ENCODE measurements at regions not wholly inside any gene's neighbourhood (a gene's known extent, or its start where the extent isn't known, plus 50 kb on each side); places are given as distances from the start of the nearest gene placed in this dataset.

DNA sequence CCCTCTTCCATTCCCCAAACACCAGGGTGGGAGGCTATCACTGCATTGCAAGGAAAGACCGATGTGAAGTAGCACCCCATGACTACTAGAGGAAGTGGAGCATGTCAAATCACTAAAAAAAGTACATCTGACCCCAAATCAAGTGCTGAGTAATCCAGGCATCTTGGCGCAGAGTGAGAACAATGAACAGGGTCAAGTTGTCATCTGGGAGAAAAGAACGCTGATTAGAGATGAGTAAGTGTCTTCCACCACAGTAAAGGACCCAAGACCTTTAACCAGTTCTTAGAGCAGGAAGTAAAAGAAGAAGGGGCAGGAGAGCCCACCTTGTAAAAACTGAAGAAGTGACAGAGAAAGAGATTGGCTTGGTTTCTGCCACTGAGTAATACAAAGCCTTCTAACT, 75.0 kb upstream of the RAD23B start:
- ChIA-PET CTCF (no interaction called here), POLR2A (no interaction called here)
- intact Hi-C loops (cut with micrococcal nuclease): no loop called here
- Histone ChIP-seq H3K79me2 (ENCODE audit: control insufficient read depth, insufficient read depth, low read length) (no peaks in the 10 kb centered on the region), H4K20me1 (ENCODE audit: control insufficient read depth, insufficient read depth, low read length, poor library complexity, severe bottlenecking) (no peaks in the 10 kb centered on the region), H3K4me1 (ENCODE audit: control insufficient read depth in 2 of 2, insufficient read depth in 2 of 2, low read length in 2 of 2) (no peaks in the 10 kb centered on the region), H3K4me2 (replicated peaks; ENCODE audit: low read depth, low read length, poor library complexity, severe bottlenecking) (no peak overlapping the region), H2AFZ (ENCODE audit: insufficient read depth, low read depth, low read length, poor library complexity, severe bottlenecking) (no peak overlapping the region), H3K9ac (ENCODE audit: low read length) (no peak overlapping the region), H3K27me3 (replicated peaks in 1 of 4; ENCODE audit: control extremely low read depth in 1 of 4, control insufficient read depth in 3 of 4, insufficient read depth in 4 of 4, low read length in 3 of 4) (no peaks in the 10 kb centered on the region), H3K36me3 (replicated peaks in 1 of 2; ENCODE audit: control extremely low read depth in 1 of 2, control insufficient read depth in 1 of 2, extremely low read depth in 1 of 2, insufficient read depth in 2 of 2, low read length in 1 of 2) (no peaks in the 10 kb centered on the region), H3K27ac (ENCODE audit: low read length in 2 of 2) (no peak overlapping the region), H3K4me3 (ENCODE audit: control extremely low read depth in 1 of 5, extremely low read depth in 1 of 5, insufficient read depth in 1 of 5, low read depth in 2 of 5, low read length in 4 of 5) (no peak overlapping the region), H3K9me3 (ENCODE audit: control extremely low read depth in 1 of 3, control insufficient read depth in 2 of 3, insufficient read depth in 1 of 3, low read length in 2 of 3) (peaks cover 0 to 4% (median 0%) of the 10 kb centered on the region in 3 donors)
- no peak for TF ChIP-seq EZH2 (IDR thresholded peaks at IDR 0.05; ENCODE audit: borderline replicate concordance, insufficient read depth, low read depth, low read length, poor library complexity, severe bottlenecking)
- TF ChIP-seq, protein P1, sequence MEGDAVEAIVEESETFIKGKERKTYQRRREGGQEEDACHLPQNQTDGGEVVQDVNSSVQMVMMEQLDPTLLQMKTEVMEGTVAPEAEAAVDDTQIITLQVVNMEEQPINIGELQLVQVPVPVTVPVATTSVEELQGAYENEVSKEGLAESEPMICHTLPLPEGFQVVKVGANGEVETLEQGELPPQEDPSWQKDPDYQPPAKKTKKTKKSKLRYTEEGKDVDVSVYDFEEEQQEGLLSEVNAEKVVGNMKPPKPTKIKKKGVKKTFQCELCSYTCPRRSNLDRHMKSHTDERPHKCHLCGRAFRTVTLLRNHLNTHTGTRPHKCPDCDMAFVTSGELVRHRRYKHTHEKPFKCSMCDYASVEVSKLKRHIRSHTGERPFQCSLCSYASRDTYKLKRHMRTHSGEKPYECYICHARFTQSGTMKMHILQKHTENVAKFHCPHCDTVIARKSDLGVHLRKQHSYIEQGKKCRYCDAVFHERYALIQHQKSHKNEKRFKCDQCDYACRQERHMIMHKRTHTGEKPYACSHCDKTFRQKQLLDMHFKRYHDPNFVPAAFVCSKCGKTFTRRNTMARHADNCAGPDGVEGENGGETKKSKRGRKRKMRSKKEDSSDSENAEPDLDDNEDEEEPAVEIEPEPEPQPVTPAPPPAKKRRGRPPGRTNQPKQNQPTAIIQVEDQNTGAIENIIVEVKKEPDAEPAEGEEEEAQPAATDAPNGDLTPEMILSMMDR (IDR thresholded peaks at IDR 0.05): no peak
- H3K27me3 Mint-ChIP-seq: peaks cover 24% of the 10 kb centered on the region
- H3K4me3 Mint-ChIP-seq: no peak overlapping the region
- H3K9me3 Mint-ChIP-seq (ENCODE audit: insufficient read depth): no peaks in the 10 kb centered on the region
- no peak overlapping the region for H3K27ac Mint-ChIP-seq
- peaks cover 3% of the 10 kb centered on the region for H3K4me1 Mint-ChIP-seq
- ATAC-seq (ENCODE audit: low read depth) (no peak), DNase-seq (no peak)
- WGBS (ENCODE audit: insufficient coverage): no CpG with 5 or more reads among the region's 3 CpGs

DNA sequence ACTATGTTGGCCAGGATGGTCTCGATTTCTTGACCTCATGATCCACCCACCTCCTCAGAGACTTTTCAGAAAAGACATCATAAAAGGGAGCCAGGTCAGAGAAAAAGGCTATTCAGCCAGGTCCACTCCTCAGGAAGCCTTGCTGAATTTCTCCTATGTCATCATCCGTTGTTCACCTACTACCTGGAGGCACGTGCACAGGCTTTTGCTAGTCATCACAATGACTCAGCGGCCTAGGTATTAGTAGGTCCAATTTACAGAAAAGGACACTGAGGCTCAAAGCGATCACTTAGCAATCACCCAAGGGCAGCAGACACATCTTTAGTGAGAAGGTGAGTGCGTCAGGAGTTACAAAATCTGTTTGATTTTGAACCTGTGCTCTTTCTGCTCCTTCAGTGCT, 72.3 kb upstream of the RAD23B start:
- TF ChIP-seq EZH2 (IDR thresholded peaks at IDR 0.05; ENCODE audit: borderline replicate concordance, insufficient read depth, low read depth, low read length, poor library complexity, severe bottlenecking): no peak
- TF ChIP-seq, protein P1 (IDR thresholded peaks at IDR 0.05): no peak
- no peaks in the 10 kb centered on the region for H3K36me3 ChIP-seq (replicated peaks in 1 of 2; ENCODE audit: control extremely low read depth in 1 of 2, control insufficient read depth in 1 of 2, extremely low read depth in 1 of 2, insufficient read depth in 2 of 2, low read length in 1 of 2)
- DNase-seq (no peak), ATAC-seq (ENCODE audit: low read depth) (no peak)
- intact Hi-C loops (cut with micrococcal nuclease): no loop called here
- H2AFZ ChIP-seq (ENCODE audit: insufficient read depth, low read depth, low read length, poor library complexity, severe bottlenecking): no peak overlapping the region
- H3K4me1 ChIP-seq (ENCODE audit: control insufficient read depth in 2 of 2, insufficient read depth in 2 of 2, low read length in 2 of 2): no peaks in the 10 kb centered on the region
- no peaks in the 10 kb centered on the region for H3K9me3 ChIP-seq (ENCODE audit: control extremely low read depth in 1 of 3, control insufficient read depth in 2 of 3, insufficient read depth in 1 of 3, low read length in 2 of 3)
- no peaks in the 10 kb centered on the region for H4K20me1 ChIP-seq (ENCODE audit: control insufficient read depth, insufficient read depth, low read length, poor library complexity, severe bottlenecking)
- peaks cover 23% of the 10 kb centered on the region for H3K27me3 Mint-ChIP-seq
- H3K27ac Mint-ChIP-seq: no peak overlapping the region
- no peak overlapping the region for H3K9ac ChIP-seq (ENCODE audit: low read length)
- peaks cover 10% of the 10 kb centered on the region for H3K4me1 Mint-ChIP-seq
- no peak overlapping the region for H3K4me2 ChIP-seq (replicated peaks; ENCODE audit: low read depth, low read length, poor library complexity, severe bottlenecking)
- H3K4me3 Mint-ChIP-seq: no peak overlapping the region
- no peak overlapping the region for H3K4me3 ChIP-seq (ENCODE audit: control extremely low read depth in 1 of 5, extremely low read depth in 1 of 5, insufficient read depth in 1 of 5, low read depth in 2 of 5, low read length in 4 of 5)
- no peaks in the 10 kb centered on the region for H3K79me2 ChIP-seq (ENCODE audit: control insufficient read depth, insufficient read depth, low read length)
- 91% methylated on average over 6 of the region's 6 CpGs for WGBS (ENCODE audit: insufficient coverage)
- no peaks in the 10 kb centered on the region for H3K27me3 ChIP-seq (replicated peaks in 1 of 4; ENCODE audit: control extremely low read depth in 1 of 4, control insufficient read depth in 3 of 4, insufficient read depth in 4 of 4, low read length in 3 of 4)
- no peaks in the 10 kb centered on the region for H3K9me3 Mint-ChIP-seq (ENCODE audit: insufficient read depth)
- no peak overlapping the region for H3K27ac ChIP-seq (ENCODE audit: low read length in 2 of 2)
- CTCF ChIA-PET: no interaction called here
- POLR2A ChIA-PET: no interaction called here
